HG02623 (cell line): ENCODE measurements at regions not wholly inside any gene's neighbourhood (a gene's known extent, or its start where the extent isn't known, plus 50 kb on each side); places are given as distances from the start of the nearest gene placed in this dataset.

Source experiments
- ATAC-seq: cut with Tn5 transposase; IDR thresholded peaks from one replicate; pipeline ENCODE4 v1.9.1; 2021; ENCODE audit warnings: moderate library complexity; ENCODE audit not compliant: unreplicated experiment

- no peak for ATAC-seq
Measured at GRCh38 chr15:37165395-37165794, 65.0 kb upstream of the MEIS2 start.

DNA sequence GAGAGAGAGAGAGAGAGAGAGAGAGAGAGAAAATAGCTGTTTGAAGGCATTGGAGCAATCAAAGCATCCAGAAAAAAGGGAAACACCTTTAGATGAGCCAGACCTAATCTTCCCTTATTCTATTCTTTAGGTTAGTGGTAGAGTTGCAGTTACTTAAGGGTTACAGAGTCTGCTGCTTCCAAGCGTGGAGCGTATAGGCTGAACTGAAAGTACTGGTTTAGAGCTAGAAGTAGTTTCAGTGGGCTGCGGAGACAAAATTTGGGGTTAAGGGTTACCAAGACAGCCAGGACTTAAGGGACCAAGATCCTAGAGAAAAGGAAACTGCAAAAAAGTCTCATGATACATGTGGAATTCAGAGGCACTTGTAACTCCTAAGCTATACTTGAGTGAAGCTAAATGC is 66.1 kb upstream of the MEIS2 start:
- ATAC-seq: no peak

GRCh38 chr15:37181339-37181738 is 81.0 kb upstream of the MEIS2 start:
- ATAC-seq: no peak

- ATAC-seq: no peak
Measured at GRCh38 chr15:37199545-37199944, 99.2 kb upstream of the MEIS2 start.

GRCh38 chr15:37203050-37203449 is 102.7 kb upstream of the MEIS2 start:
- ATAC-seq: no peak

GRCh38 chr15:37204692-37205091 is 104.3 kb upstream of the MEIS2 start:
- no peak for ATAC-seq

DNA sequence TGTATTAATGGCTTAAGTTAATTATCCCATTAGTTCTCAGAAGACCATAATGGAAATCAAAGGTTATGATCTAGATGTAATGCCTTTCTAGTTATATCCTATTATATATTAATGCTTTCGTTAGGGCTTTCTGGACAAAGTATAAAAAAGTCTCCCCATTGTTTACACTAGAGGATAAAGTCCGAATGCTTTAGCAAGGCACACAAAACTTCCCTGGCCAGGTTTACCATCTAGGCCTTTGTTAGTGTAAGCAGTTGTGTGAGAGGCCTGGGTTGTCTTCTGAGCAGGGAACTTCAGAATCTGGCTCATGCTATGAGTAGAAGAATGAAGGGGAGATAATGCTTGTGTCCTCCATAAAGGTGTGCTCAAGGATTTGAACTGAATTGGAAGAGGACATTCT is 106.3 kb upstream of the MEIS2 start:
- no peak for ATAC-seq

DNA sequence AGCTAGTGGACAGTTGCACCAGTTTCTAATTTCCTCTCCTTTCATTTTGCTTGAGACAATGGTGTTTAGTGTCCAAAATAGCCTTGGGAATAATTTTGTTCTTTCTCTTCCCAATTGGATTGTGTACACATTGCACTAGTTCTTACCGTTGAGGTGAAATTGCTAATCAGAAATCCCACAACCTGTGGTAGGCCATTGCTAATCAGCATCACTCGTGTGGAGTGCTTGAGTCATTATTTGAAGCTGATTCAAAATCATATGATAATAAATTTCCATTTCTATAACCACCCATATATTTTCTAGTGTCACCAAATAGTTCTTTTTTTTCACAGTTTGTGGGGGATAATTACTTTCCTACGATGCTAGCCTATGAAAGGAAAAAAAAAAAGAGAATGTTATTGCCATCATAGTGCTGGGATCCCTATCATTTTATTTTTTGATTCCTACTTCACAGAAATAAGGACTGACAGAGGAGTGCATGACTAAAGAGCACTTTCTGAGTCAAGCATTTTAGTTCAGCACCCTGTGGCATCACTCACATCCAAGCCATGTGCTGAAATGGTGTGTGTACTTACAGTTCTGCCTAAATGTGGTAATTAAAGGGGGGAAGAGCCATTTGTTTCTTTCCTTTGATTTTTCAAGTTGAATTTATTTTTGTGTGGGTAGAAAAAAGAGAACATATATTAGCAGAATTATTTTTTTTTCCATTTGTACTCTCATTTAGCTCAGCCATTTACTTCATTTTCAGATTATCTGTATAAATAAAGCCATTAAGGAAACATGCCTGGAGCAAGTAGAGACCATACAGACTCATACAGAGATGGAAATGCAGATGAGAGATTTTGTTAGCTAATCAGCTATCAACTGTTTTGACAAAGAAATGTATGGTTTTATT is 108.0 kb upstream of the MEIS2 start:
- ATAC-seq: no peak

GRCh38 chr15:37209041-37209363 is 108.7 kb upstream of the MEIS2 start:
- no peak for ATAC-seq

DNA sequence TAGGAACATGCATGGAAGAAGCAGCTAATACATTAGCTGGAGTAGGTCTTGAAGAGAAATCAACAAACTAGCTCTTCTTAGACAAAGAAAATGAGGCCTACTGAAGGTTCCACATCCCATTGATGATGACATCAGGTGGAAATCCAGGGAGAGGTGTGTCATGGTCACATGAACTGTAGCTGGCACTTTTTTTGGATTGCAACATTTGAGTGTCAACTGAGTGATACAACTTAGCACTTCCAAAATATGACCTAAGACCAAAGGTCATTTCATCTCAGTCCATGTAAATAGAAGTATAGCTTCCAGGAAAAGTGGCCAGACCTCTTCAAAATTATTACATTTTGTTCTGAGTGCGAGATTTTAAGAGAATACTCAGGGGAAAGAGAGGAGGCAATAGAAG is 117.2 kb upstream of the MEIS2 start:
- no peak for ATAC-seq

DNA sequence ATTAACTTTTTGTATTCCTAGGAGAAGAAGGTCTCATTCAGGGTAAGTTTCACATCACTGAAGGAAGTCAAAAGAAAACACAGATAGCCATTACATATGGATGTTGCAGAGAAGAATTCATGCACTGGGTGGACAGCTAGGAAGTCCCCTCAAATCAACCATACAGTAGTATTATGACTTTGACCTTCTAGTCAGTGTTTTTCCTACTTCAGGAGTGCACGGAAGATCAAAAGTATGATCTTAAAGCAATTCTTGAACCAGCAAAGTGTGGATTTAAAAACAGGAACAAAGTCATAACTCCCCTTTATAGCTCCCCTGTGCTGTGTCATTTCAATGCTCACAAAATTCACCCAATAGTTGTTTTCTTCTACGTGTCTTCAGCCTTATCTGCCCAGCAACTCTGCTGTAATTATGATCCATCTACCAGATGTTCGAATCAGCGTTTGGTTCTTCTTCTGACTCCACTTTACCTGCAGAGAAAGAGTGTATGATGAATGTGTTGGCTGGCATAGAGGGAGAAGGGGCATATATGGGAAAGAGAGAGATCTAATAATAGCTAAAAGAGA is 118.1 kb upstream of the MEIS2 start:
- ATAC-seq: no peak

GRCh38 chr15:37219211-37219701 is 118.9 kb upstream of the MEIS2 start:
- no peak for ATAC-seq

GRCh38 chr15:37220949-37221670 is 120.8 kb upstream of the MEIS2 start:
- ATAC-seq: no peak

DNA sequence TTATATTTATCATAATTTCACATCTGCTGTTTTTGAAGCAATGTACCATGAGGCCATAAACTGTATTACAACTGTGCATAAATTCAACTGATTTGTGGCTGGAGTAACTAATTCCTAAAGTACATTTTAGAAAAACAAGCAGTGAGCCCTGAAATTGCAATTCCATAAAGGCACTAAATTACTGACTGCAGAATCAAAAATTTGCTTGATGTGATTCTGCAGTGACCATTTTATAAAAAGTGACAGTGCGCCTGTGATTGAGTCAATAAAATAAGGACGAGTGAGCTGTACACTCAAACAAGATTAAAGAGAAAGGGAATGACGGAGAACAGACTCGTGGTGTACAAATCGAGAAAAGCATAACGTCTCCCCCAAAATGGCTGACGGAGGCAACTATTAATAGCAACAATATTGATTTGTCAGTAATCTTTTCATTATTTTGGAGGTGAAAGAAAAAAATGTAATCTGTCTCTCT is 121.4 kb upstream of the MEIS2 start:
- ATAC-seq: no peak

GRCh38 chr15:37223089-37223488 is 122.7 kb upstream of the MEIS2 start:
- no peak for ATAC-seq

GRCh38 chr15:37229855-37230619 is 129.7 kb upstream of the MEIS2 start:
- ATAC-seq: no peak

GRCh38 chr15:37245358-37245757 is 145.0 kb upstream of the MEIS2 start:
- ATAC-seq: no peak

GRCh38 chr15:37246065-37246464 is 145.7 kb upstream of the MEIS2 start:
- ATAC-seq: no peak

- ATAC-seq: no peak
Measured at GRCh38 chr15:37246856-37247255, 146.5 kb upstream of the MEIS2 start.

DNA sequence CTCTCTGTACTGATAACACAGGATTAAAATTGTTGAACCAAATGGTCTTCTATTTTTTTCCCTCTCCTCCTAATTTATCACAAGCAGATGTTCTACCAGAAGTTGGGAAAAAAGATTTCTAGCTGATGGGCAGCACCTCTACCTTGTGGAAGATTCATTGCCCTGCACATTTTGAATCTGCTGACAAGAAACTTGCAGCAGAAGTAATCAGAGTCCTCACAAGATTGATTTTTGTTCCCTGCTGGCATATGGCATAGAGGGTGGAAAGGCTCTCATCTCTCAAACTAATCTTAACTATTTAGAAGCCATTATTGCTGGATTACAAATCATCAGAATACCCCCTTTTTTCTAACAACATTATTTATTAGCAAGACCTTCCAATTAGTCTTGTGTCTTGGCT is 148.9 kb upstream of the MEIS2 start:
- no peak for ATAC-seq

- ATAC-seq: no peak
Measured at GRCh38 chr15:37252530-37252929, 152.2 kb upstream of the MEIS2 start.
